ENCODE measurements at regions not wholly inside any gene's neighbourhood (a gene's known extent, or its start where the extent isn't known, plus 50 kb on each side); places are given as distances from the start of the nearest gene placed in this dataset.

GRCh38 chr1:232096751-232097150 lies 470.2 kb downstream of the DISC1 start:
- TF ChIP-seq EP300 (IDR thresholded peaks at IDR 0.05; ENCODE audit: borderline replicate concordance) = no peak
